ENCODE measurements at regions not wholly inside any gene's neighbourhood (a gene's known extent, or its start where the extent isn't known, plus 50 kb on each side); places are given as distances from the start of the nearest gene placed in this dataset.

DNA sequence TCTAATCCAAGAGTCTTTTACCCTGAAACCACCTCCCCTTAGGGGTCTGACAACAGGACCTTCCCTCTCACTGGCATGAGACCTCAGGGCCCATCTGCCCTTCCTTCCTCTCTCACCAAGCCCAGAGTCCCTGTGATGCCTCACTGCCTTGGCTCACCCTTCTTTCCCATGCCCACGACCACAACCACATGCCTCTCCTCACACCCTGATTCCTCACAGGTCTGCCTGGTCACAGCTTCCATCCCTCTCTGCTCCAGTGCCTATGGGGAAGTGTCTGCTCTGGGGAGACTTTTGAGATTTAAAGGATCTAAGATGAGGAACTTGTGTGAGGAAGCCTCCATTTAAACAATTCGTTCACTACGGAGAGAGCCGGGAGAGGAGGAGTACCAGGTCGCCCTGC is 98.9 kb upstream of the SH3BP4 start:
- TF ChIP-seq, protein P1, sequence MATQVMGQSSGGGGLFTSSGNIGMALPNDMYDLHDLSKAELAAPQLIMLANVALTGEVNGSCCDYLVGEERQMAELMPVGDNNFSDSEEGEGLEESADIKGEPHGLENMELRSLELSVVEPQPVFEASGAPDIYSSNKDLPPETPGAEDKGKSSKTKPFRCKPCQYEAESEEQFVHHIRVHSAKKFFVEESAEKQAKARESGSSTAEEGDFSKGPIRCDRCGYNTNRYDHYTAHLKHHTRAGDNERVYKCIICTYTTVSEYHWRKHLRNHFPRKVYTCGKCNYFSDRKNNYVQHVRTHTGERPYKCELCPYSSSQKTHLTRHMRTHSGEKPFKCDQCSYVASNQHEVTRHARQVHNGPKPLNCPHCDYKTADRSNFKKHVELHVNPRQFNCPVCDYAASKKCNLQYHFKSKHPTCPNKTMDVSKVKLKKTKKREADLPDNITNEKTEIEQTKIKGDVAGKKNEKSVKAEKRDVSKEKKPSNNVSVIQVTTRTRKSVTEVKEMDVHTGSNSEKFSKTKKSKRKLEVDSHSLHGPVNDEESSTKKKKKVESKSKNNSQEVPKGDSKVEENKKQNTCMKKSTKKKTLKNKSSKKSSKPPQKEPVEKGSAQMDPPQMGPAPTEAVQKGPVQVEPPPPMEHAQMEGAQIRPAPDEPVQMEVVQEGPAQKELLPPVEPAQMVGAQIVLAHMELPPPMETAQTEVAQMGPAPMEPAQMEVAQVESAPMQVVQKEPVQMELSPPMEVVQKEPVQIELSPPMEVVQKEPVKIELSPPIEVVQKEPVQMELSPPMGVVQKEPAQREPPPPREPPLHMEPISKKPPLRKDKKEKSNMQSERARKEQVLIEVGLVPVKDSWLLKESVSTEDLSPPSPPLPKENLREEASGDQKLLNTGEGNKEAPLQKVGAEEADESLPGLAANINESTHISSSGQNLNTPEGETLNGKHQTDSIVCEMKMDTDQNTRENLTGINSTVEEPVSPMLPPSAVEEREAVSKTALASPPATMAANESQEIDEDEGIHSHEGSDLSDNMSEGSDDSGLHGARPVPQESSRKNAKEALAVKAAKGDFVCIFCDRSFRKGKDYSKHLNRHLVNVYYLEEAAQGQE (IDR thresholded peaks at IDR 0.05) = no peak
- TF ChIP-seq, protein P2, sequence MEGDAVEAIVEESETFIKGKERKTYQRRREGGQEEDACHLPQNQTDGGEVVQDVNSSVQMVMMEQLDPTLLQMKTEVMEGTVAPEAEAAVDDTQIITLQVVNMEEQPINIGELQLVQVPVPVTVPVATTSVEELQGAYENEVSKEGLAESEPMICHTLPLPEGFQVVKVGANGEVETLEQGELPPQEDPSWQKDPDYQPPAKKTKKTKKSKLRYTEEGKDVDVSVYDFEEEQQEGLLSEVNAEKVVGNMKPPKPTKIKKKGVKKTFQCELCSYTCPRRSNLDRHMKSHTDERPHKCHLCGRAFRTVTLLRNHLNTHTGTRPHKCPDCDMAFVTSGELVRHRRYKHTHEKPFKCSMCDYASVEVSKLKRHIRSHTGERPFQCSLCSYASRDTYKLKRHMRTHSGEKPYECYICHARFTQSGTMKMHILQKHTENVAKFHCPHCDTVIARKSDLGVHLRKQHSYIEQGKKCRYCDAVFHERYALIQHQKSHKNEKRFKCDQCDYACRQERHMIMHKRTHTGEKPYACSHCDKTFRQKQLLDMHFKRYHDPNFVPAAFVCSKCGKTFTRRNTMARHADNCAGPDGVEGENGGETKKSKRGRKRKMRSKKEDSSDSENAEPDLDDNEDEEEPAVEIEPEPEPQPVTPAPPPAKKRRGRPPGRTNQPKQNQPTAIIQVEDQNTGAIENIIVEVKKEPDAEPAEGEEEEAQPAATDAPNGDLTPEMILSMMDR (IDR thresholded peaks at IDR 0.05) = no peak
- TF ChIP-seq POLR2AphosphoS2 (conservative IDR thresholded peaks at IDR 0.05; ENCODE audit: low read length) = no peak
- TF ChIP-seq ZFP36 (IDR thresholded peaks at IDR 0.05; ENCODE audit: borderline replicate concordance, partially characterized antibody) = no peak
- TF ChIP-seq TP53 (CRISPR knock-in tag; IDR thresholded peaks at IDR 0.05) = no peak
- no peak for TF ChIP-seq MAFK (IDR thresholded peaks at IDR 0.05; ENCODE audit: partially characterized antibody)
- no peak for TF ChIP-seq ESRRA (IDR thresholded peaks at IDR 0.05; ENCODE audit: borderline replicate concordance, low read length)
- no peak for TF ChIP-seq EP300 (IDR thresholded peaks at IDR 0.05)
- TF ChIP-seq POLR2A (IDR thresholded peaks at IDR 0.05; ENCODE audit: low read length) = no peak
- TF ChIP-seq SREBF2 (IDR thresholded peaks at IDR 0.05) = no peak
